GM18867 (cell line): ENCODE measurements at regions not wholly inside any gene's neighbourhood (a gene's known extent, or its start where the extent isn't known, plus 50 kb on each side); places are given as distances from the start of the nearest gene placed in this dataset.
"Not testable (repeated sequence)": the region's sequence is repeated elsewhere in the genome, so short reads cannot be mapped to it uniquely, and the experiment has no call there.

Experiments used
- ATAC-seq: cut with Tn5 transposase; IDR thresholded peaks from one replicate; pipeline ENCODE4 v1.9.1; 2021; ENCODE audit warnings: mild to moderate bottlenecking, moderate library complexity; ENCODE audit not compliant: unreplicated experiment

DNA sequence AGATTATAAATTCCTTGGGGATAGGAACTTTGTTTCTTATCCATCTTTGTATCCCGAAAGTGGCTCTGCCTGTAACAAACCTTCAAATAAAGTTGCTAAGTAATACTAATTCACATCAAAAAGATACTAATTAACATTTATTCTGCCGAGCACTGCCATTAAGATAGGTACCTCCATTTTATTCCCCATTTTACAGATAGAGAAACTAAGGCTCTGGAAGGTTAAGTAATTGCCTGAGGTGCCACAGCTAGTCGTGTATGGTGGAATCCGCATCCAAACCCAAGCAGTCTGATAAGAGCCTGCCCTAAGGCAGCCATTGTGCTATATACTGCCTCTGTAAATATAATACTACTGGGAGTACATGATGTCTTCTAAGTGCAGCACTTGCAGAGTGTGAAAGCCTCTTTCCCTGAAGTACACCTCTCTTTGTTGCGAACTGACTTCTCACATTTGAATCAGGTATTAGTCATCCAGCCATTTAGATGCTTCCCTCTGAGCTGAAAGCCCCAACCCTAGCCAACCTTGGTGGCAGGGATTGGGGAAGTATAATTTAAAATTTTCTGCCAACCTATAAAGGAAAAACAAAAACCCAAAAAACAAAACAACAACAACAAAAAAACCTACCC lies 78.5 kb upstream of the CHD2 start:
- ATAC-seq = no peak

DNA sequence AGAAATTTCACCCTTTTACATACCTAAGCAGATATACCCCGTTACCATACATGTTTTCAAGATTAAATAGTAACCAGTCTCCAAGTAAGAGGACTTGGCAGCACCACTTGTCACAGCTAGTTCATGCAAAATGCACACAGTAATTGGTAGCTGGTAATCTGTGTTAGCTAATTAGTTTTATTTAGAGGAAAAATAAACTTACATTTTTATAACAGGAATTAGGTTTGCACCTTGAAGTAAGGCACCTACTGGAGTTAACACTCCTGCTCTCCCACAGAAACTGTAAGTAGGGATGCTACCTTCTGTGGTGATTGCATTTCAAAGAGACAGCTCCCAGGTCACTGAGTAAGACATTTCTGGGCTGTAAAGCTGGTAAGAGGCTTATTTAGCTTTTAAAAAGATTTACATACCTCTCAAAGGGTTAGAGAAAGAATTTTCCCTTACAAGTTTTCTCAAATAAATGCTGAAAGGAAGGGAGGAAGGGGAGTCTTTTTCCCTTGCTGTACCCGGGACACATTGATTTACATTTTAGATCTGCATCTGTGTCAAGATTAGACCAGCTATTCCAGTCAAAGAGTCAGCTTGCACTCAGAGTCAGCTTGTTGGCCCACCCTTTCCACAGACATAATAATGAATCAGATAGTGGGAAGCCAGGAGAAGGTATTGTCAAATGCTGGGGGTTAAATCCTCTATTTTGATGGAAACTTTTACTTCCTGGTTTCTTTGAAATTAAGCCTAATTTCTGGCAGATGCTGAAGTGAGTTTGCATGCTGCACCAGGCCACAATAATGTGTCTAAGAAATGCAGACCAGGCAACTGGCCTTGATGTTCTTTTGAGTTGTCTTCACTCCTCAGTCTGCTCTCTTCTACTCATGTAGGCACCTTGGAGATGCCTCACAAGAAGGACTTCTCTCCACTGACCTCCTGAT lies 77.6 kb upstream of the CHD2 start:
- no peak for ATAC-seq

DNA sequence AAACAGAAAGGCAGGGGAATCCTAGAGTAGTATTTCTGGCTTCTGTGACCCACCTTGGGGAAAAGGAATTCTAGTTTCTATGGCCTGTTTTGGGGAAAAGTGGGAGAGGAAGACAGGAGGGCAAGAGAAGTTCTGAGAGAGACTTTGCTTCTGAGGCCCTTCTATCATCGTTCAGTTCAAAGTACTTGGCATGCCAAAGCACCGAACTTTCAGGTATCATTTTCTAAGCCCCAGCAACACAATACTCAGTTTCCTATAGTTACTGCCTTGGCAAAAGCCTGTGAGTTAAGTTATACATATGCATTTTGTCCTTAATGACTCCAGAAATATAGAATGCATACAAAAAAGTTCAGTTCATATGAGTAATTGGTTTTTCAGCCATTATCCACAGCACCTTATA lies 74.1 kb upstream of the CHD2 start:
- ATAC-seq = no peak

DNA sequence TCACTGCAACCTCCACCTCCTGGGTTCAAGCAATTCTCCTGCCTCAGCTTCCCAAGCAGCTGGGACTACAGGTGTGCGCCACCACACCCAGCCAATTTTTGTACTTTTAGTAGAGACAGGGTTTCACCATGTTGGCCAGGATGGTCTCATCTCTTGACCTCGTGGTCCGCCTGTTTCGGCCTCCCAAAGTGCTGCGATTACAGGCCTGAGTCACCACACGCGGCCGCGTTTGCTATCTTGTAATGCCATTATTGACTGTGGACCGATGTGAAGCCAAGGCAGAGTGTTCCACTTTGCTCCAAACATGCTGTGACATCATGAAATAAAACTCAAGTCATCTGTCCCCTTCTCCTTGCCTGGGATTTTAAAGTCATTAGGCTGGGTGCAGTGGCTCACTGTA lies 72.1 kb upstream of the CHD2 start:
- not testable (repeated sequence) for ATAC-seq

DNA sequence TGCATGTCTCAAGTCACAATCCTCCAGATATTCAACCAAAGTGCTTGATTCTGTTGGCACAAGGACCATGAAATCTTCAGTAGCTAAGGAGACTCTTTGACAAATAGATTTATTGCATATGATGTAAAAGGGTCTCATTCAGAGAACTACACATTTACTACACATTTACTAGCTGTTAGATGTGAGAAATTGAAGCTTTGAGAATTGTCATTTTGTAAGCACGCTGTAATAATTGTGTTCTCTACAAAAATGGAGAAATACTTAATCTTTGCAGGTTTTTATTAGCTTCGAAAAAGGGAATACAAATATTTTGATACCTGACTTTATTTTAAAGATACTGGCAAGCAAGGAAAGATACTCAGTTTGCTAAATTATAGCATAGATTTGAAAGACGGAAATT lies 70.2 kb upstream of the CHD2 start:
- ATAC-seq = no peak

DNA sequence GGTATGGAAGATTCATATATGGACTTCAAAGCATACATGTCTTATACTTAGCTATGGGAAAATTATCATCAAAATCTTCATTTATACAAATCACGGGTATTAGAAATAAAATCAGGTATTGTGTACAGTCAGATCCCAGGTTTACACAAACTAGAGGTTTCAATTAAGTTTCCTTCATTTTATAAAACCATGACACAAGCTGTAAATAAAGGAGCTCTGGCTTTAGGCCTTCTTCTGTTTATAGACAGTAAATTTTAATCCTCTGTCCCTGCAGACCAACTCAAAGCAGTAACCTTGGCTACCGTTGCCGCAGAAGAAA lies 68.8 kb upstream of the CHD2 start:
- no peak for ATAC-seq

DNA sequence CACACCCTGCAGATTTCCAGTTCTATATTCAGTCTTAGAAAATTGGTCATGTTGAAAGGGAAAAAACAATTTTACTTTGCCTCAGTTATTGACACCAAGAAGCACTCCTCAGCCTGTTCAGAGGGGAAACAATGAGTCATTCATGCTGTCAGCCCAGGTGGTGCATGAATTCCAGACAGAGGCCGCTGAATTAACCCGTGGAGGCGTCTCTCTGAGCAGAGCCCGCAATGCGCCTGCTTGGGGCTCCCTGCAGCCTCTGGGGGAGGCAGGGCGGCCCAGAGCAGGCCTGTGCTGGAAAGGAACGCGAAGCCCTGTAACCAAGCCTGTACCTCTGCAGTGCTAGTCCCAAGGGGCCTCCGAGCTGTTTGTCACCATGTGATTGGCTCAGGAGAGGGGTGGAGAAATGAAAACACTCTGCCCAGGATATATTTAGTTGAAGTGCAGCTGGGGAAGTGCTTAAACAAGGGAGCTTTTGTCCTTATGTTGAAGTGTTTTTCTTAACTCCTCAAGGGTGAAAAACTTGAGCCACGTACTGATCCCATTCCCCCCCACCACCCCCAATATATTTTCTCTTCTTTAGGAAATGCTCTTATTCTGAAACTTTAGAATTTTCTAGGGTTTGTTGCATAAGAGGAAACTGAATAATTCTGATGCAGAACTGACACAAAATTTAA lies 68.3 kb upstream of the CHD2 start:
- ATAC-seq = peak; percentile 96

DNA sequence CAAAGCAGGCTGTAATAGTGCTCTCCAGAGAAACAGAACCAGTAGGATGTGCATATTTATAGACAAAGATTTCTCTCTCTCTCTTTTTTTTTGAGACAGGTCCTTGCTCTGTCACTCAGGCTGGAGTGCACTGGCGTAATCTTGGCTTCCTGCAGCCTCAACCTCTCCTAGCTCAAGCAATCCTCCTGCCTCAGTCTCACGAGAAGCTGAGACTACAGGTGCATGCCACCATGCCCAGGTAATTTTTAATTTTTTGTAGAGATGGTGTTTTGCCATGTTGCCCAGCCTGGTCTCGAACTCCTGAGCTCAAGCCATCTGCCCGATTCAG lies 67.1 kb upstream of the CHD2 start:
- ATAC-seq = no peak

DNA sequence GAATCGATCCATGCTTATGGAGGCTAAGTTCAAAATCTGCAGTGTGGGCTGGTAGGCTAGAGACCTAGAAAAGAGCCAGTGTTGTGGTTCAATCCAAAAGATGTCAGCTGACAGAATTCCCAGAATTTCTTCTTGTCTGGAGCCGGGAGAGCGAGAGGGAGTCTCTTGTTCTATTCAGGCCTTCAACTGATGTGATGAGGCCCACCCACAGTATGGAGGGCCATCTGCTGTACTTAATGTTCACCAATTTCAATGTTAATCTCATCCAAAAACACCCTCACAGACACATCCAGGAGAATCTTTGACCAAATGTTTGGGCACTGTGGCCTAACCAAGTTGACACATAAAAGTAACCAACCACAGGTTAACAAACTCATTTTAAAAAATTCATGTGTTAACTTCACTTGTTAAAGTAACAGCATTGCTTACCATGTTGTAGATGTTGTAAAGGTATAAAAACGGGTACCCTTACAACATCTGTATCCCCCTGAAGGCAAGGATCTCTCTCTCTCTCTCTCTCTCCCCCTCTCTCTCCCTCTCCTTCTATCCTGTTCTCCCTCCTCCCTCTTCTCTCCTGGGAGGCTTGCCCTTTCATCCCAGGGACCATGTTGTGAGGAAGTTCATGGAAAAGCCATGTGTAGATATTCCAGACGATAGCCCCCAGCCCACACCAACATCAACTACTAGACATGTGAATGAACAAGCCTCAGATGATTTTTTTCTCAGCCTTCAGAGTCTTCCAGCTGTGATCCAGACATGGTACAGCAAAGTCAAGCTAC lies 66.4 kb upstream of the CHD2 start:
- no peak for ATAC-seq

DNA sequence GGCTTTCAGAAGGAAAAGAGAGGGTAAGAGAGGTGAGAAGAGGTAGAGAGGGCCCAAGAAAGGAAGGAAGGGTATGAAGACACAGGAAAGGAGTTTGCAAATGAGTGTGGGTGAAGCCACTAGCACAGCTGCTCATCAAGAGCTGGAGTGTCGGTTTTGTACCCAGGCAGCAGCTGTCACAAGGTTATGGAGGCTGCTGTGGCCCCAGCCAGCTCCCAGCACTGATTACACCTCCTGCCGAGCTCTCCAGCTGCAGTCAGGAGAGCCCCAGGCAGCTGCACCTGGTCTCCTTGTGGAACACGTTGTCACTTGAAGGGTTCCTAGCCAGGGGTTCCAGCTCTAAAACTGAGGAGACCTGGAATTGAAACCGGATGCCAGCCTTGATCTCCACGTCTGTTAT lies 60.4 kb upstream of the CHD2 start:
- peak; percentile 91 for ATAC-seq

DNA sequence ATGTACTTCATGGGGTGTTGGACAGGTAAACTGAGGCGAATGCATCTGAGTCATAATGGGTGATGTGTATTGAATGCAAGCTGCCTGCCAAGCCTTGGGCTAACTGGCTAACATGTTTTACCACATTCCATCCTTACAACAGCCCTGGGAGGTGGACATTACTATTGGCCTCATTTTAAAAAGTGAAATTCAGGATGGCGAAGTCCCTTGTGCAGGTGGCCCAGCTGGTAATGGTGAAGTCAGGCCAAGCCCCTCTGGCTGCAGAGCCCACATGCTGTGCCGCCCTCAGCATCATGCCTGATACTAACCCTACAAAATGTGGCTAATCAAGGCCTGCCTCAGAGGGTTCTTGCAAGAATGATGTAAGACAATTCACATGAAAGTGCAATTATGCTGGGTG lies 60.0 kb upstream of the CHD2 start:
- no peak for ATAC-seq

DNA sequence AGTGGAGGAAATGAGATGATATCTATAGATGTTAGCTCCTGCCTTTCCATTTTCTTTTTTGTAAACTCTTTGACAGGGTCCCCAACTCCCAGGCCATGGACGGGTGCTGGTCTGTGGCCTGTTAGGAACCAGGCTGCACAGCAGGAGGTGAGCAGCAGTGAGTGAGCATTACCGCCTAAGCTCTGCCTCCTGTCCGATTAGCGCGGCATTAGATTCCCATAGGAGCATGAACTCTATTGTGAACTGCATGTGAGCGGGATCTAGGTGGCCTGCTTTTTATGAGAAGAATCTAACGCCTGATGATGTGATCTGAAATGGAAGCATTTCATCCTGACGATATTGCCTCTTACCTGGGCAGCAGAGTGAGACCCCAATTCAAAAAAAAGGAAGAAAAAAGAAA lies 56.8 kb upstream of the CHD2 start:
- no peak for ATAC-seq

DNA sequence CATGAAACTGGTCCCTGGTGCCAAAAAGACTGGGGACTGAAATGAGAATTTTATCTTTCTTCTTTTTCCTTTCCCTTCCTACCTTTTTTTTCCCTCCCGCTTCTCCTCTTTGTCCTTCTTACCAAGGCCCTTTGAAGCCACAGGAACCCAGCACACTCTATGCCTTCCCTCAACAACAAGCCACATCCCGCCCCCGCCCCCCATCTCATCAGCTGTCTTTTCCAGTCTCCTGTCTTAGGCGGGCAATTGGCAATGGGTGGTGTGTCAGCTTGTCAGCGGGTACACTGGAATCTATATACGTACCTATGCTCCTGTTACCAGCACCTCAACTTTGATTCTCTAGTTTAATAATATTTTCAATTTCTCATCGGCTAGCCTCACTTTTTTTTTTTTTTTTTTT lies 56.3 kb upstream of the CHD2 start:
- ATAC-seq = no peak

DNA sequence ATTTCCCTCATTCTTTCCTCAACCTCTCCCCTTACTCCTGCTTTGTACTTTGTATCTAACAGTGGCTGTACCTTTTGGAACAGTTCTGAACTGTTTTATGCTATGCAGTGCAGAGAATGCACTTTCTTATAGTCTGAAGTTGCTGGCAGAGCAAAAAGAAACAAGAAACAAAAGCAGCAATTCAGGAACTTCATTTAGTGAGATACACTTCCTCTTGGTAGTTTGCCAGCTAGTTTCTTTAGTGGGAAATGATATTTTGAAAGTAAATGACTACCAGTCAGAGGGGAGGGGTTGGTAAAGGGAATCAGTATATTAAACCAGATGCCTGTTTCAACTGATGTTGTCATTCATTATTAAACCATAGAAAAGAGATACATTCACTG lies 55.0 kb upstream of the CHD2 start:
- peak; percentile 60 for ATAC-seq

DNA sequence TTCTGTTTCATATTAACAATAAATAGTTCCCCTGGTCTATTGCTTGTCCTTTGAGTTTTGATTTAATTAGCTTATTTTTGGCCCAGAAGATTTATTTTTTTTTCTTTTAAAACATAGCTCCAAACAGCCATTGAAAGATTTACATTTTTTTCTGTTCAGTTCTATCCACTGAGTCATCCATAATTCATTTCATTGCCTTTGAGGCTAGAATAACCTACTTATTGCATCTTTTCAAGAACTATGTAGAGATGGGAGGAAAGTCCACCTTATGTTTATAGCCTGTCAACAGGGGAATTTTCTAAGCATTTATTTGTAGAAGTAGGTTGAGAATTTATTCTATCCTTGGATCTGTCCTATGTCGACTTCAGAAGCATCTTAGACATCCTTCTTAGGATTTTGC lies 53.4 kb upstream of the CHD2 start:
- ATAC-seq = no peak

DNA sequence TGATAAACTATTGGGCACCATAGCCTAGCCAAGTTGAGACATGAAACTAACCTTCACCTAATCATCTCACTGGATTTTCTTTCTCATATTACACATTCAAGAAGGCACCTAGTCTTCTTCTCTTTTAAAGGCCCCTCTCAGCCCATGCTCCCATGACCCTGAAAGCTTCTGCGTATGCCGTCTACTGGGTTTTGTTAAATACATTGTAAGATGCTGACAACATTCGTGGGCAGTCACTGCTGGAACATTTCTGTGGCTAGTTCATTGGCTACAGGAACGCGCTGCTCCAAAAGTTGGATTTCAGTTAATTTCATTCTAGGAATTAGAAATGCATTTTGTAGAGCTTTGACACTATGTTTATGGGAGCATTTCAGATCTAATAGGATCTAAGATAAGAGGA lies 52.3 kb upstream of the CHD2 start:
- no peak for ATAC-seq

DNA sequence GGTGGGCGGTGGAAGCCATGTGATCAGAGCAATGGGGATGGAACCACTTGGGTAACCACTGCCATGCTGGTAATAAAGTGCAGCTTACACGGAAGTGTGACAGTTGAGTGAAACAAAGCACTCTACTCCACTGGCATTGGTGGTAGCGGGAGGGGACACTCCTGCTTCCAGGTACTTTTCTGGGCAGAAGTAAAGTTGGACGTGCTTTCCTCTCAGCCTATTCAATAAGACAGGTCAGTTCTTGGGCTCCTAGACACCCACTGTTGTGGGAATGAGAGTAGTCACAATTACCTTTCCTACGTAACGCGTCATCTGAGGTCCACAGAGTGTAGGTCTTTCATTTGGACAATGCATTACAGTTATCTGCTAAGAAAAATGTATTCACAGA lies 51.7 kb upstream of the CHD2 start:
- no peak for ATAC-seq

DNA sequence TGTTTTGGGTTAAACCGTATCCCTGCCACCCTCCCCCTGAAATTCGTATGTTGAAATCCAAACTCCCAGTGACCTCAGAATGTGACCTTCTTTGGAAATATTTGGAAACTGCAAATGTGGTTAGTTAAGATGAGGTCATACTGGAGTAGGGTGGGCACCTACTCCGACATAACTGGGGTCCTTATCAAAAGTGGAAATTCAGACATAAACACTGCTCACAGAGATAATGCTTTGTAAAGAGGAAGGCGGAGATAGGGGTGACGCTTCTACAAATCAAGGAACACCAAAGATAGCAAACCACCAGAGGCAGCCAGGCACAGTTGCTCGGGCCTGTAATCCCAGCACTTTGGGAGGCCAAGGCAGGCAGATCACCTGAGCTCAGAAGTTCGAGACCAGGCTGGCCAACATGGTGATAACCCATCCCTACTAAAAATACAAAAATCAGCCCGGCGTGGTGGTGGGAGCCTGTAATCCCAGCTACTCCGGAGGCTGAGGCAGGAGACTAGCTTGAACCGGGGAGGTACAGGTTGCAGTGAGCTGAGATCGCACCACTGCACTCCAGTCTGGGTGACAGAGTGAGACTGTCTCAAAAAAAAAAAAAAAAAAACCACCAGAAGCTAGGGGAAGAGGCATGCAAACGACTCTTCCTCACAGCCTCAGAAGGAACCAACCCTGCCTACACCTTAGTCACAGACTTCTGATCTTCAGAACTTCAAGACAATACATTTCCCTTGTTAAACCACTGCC lies 51.1 kb upstream of the CHD2 start:
- peak; percentile 80 for ATAC-seq

DNA sequence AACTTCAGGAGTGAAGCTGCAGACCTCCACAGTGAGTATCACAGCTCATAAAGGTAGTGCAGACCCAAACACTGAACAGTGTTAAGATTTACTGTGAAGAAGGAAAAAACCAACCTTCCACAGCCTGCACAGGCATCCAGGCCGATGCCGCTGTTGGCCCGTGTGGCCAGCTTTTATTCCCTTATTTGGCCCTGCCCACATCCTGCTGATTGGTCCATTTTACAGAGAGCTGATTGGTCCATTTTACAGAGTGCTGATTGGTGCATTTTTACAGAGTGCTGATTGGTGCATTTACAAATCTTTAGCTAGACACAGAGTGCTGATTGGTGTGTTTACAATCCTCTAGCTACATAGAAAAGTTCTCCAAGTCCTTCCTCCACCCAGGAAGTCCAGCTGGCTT lies 49.9 kb upstream of the CHD2 start:
- not testable (repeated sequence) for ATAC-seq
